ENCODE measurements at regions not wholly inside any gene's neighbourhood (a gene's known extent, or its start where the extent isn't known, plus 50 kb on each side); places are given as distances from the start of the nearest gene placed in this dataset.

DNA sequence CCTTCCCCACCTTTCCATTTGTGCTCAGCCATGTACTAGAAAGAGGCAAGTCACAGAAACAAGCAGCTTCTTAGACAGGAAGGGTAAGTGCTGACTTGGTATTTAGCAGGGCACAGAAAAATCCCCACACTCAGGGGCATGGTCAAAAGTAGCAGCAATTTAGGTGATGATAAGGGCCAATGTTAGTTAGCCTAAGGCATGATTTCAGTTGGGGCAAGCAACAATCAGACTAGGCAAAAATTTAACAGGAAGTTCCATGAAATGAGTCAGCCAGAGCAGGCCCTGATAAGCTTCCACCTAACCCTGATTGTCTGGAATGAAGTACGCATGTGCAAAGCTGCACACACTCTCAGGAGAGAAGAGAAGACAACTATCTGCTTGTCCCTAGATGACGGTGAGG is 423.4 kb upstream of the UBE2E2 start:
- TF ChIP-seq JUN (IDR thresholded peaks at IDR 0.05; ENCODE audit: borderline replicate concordance, insufficient read depth, insufficient read length, low read depth): no peak
- no peak for TF ChIP-seq EZH2 (IDR thresholded peaks at IDR 0.05; ENCODE audit: borderline replicate concordance, low read depth, low read length, severe bottlenecking)
- no peak for TF ChIP-seq POLR2AphosphoS5 (IDR thresholded peaks at IDR 0.05; ENCODE audit: insufficient read depth, low read depth, low read length)
- TF ChIP-seq MYC (IDR thresholded peaks at IDR 0.05; ENCODE audit: low read depth, low read length): no peak
- no peak for TF ChIP-seq CTCF (IDR thresholded peaks at IDR 0.05; ENCODE audit: extremely low read depth in 1 of 2, insufficient read depth in 1 of 2, low read depth in 1 of 2, low read length in 2 of 2)

Data from endothelial cell of umbilical vein (primary cell).